ENCODE measurements at regions not wholly inside any gene's neighbourhood (a gene's known extent, or its start where the extent isn't known, plus 50 kb on each side); places are given as distances from the start of the nearest gene placed in this dataset.
A peak's percentile ranks its signal among the peaks of the same experiment; 100 is the strongest.

DNA sequence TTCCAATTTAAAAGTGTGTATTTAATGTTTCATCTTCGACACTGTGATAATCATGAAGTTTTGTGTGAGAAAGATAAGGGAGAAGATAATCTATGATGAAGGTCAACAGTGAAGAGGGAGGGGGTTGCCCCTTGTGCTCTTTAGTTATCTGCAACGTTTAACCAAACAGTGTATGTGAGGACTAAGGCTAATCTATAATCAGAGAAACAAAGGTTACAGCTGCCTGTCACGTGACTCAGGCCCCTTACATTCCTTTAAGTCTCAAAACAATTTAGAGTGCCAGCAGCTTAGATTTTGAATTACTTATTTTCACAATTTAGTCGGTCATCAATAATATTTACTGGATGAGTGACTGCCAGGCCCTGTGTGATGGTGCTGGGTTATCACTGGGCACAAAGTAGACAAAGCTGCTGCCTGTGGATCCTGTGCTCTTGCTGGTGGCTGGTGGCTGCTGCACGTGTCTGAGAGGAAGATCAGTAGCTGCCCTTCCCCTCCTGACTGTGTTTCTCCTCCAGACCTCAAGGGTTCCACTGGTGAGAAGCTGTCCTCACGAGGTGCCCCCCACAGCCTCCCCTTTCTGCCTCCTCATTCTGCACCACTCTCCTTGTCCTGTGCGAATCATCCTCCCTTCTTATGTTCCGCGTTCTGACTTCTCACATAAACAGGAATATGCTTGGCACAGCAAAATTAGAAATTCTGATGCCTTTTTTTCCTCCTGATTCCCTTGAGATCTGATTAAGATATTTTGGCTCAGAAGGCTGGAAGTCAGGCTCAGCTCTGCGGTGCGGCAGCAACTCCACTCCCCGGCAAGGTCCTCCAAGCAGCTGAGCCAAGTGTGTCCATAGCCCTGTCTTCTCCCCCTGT lies 331.1 kb upstream of the B3GAT1 start (continued):
- TF ChIP-seq, protein P1, sequence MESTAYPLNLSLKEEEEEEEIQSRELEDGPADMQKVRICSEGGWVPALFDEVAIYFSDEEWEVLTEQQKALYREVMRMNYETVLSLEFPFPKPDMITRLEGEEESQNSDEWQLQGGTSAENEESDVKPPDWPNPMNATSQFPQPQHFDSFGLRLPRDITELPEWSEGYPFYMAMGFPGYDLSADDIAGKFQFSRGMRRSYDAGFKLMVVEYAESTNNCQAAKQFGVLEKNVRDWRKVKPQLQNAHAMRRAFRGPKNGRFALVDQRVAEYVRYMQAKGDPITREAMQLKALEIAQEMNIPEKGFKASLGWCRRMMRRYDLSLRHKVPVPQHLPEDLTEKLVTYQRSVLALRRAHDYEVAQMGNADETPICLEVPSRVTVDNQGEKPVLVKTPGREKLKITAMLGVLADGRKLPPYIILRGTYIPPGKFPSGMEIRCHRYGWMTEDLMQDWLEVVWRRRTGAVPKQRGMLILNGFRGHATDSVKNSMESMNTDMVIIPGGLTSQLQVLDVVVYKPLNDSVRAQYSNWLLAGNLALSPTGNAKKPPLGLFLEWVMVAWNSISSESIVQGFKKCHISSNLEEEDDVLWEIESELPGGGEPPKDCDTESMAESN (CRISPR knock-in tag; conservative IDR thresholded peaks at IDR 0.05) = no peak; the same call in 1 of the 2 replicates
- TF ChIP-seq ZNF354B (CRISPR knock-in tag; IDR thresholded peaks at IDR 0.05) (no peak), PPARG (CRISPR knock-in tag; conservative IDR thresholded peaks at IDR 0.05) (peak; percentile 71), KAT8 (CRISPR knock-in tag; IDR thresholded peaks at IDR 0.05) (0 out of 2 replicates have a peak, but pooled peaks have one; percentile 14), ZNF652 (CRISPR knock-in tag; IDR thresholded peaks at IDR 0.05; ENCODE audit: borderline replicate concordance, low read depth) (no peak), ZNF143 (CRISPR knock-in tag; IDR thresholded peaks at IDR 0.05) (no peak), HES4 (CRISPR knock-in tag; IDR thresholded peaks at IDR 0.05; ENCODE audit: borderline replicate concordance) (no peak), ZNF317 (CRISPR knock-in tag; IDR thresholded peaks at IDR 0.05) (no peak), JUNB (CRISPR knock-in tag; IDR thresholded peaks at IDR 0.05; ENCODE audit: borderline replicate concordance) (no peak; the same call in 1 of the 2 replicates), NFYB (CRISPR knock-in tag; IDR thresholded peaks at IDR 0.05) (no peak), ZNF230 (CRISPR knock-in tag; IDR thresholded peaks at IDR 0.05) (no peak), SOX6 (IDR thresholded peaks at IDR 0.05) (no peak), SOX6 (CRISPR knock-in tag; IDR thresholded peaks at IDR 0.05) (peak; percentile 98), KDM5B (CRISPR knock-in tag; IDR thresholded peaks at IDR 0.05; ENCODE audit: borderline replicate concordance) (no peak), GTF3A (CRISPR knock-in tag; conservative IDR thresholded peaks at IDR 0.05) (no peak), ZSCAN31 (CRISPR knock-in tag; IDR thresholded peaks at IDR 0.05; ENCODE audit: low read depth) (no peak), PHF5A (CRISPR knock-in tag; IDR thresholded peaks at IDR 0.05; ENCODE audit: low read depth, unreplicated experiment) (no peak), SRF (IDR thresholded peaks at IDR 0.05; ENCODE audit: low read depth, low read length) (no peak)
- TF ChIP-seq, protein P2, sequence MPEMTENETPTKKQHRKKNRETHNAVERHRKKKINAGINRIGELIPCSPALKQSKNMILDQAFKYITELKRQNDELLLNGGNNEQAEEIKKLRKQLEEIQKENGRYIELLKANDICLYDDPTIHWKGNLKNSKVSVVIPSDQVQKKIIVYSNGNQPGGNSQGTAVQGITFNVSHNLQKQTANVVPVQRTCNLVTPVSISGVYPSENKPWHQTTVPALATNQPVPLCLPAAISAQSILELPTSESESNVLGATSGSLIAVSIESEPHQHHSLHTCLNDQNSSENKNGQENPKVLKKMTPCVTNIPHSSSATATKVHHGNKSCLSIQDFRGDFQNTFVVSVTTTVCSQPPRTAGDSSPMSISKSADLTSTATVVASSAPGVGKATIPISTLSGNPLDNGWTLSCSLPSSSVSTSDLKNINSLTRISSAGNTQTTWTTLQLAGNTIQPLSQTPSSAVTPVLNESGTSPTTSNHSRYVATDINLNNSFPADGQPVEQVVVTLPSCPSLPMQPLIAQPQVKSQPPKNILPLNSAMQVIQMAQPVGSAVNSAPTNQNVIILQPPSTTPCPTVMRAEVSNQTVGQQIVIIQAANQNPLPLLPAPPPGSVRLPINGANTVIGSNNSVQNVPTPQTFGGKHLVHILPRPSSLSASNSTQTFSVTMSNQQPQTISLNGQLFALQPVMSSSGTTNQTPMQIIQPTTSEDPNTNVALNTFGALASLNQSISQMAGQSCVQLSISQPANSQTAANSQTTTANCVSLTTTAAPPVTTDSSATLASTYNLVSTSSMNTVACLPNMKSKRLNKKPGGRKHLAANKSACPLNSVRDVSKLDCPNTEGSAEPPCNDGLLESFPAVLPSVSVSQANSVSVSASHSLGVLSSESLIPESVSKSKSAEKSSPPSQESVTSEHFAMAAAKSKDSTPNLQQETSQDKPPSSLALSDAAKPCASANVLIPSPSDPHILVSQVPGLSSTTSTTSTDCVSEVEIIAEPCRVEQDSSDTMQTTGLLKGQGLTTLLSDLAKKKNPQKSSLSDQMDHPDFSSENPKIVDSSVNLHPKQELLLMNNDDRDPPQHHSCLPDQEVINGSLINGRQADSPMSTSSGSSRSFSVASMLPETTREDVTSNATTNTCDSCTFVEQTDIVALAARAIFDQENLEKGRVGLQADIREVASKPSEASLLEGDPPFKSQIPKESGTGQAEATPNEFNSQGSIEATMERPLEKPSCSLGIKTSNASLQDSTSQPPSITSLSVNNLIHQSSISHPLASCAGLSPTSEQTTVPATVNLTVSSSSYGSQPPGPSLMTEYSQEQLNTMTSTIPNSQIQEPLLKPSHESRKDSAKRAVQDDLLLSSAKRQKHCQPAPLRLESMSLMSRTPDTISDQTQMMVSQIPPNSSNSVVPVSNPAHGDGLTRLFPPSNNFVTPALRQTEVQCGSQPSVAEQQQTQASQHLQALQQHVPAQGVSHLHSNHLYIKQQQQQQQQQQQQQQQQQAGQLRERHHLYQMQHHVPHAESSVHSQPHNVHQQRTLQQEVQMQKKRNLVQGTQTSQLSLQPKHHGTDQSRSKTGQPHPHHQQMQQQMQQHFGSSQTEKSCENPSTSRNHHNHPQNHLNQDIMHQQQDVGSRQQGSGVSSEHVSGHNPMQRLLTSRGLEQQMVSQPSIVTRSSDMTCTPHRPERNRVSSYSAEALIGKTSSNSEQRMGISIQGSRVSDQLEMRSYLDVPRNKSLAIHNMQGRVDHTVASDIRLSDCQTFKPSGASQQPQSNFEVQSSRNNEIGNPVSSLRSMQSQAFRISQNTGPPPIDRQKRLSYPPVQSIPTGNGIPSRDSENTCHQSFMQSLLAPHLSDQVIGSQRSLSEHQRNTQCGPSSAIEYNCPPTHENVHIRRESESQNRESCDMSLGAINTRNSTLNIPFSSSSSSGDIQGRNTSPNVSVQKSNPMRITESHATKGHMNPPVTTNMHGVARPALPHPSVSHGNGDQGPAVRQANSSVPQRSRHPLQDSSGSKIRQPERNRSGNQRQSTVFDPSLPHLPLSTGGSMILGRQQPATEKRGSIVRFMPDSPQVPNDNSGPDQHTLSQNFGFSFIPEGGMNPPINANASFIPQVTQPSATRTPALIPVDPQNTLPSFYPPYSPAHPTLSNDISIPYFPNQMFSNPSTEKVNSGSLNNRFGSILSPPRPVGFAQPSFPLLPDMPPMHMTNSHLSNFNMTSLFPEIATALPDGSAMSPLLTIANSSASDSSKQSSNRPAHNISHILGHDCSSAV (CRISPR knock-in tag; IDR thresholded peaks at IDR 0.05; ENCODE audit: borderline replicate concordance) = peak; percentile 41; the same call in 1 of the 2 replicates
- TF ChIP-seq, protein P3, sequence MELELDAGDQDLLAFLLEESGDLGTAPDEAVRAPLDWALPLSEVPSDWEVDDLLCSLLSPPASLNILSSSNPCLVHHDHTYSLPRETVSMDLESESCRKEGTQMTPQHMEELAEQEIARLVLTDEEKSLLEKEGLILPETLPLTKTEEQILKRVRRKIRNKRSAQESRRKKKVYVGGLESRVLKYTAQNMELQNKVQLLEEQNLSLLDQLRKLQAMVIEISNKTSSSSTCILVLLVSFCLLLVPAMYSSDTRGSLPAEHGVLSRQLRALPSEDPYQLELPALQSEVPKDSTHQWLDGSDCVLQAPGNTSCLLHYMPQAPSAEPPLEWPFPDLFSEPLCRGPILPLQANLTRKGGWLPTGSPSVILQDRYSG (CRISPR knock-in tag; IDR thresholded peaks at IDR 0.05) = no peak
